Tibial artery (tissue), 4 donors: ENCODE measurements at regions not wholly inside any gene's neighbourhood (a gene's known extent, or its start where the extent isn't known, plus 50 kb on each side); places are given as distances from the start of the nearest gene placed in this dataset.

ENCODE experiments used
- DNase-seq, 2 donors: peaks; one replicate each; pipeline ENCODE4 v3.0.0-alpha.2; 2019
- H3K27ac ChIP-seq, 2 donors: fragments of 200-600 bp; sonication (generic) in 1 of 2; 1 replicate in 1 of 2; 2 replicates in 1 of 2; pipeline ENCODE4 v1.5.1; 2018 to 2019; ENCODE audit warnings: mild to moderate bottlenecking in 1 of 2
- H3K27me3 ChIP-seq, 2 donors: fragments of 200-600 bp; sonication (generic) in 1 of 2; one replicate each; pipeline versions ENCODE4 v1.5.1 to v1.6.0; 2016 to 2019
- H3K36me3 ChIP-seq, 3 donors: fragments of 200-600 bp; sonication (generic) in 2 of 3; one replicate each; pipeline ENCODE4 v1.5.1; 2016 to 2019; ENCODE audit warnings: mild to moderate bottlenecking in 2 of 3
- H3K4me1 ChIP-seq, 4 donors: fragments of 200-600 bp; sonication (generic) in 2 of 4; 1 replicate in 3 of 4; 2 replicates in 1 of 4; pipeline ENCODE4 v1.5.1; 2016 to 2019
- H3K4me3 ChIP-seq, 2 donors: fragments of 200-600 bp; sonication (generic) in 1 of 2; 1 replicate in 1 of 2; 2 replicates in 1 of 2; pipeline ENCODE4 v1.5.1; 2018 to 2019; ENCODE audit warnings: mild to moderate bottlenecking in 2 of 2
- H3K9me3 ChIP-seq, 3 donors: fragments of 200-600 bp; sonication (generic) in 1 of 3; one replicate each; pipeline ENCODE4 v1.5.1; 2016 to 2019
- intact Hi-C: fragments of 100-400 bp; cut with DNase I; formaldehyde crosslinking; loops from one replicate; pipeline ENCODE4 v1.15.0; 2023; ENCODE audit warnings: low total_unique reads
- TF ChIP-seq, protein P1 (sequence below), 2 experiments: fragments of 200-600 bp in 1 of 2; fragments of 450-650 bp in 1 of 2; IDR thresholded peaks; one replicate each; pipeline ENCODE4 v1.5.1; 2017 to 2019; ENCODE audit warnings: antibody characterized with exemption in 2 of 2, mild to moderate bottlenecking in 1 of 2, moderate library complexity in 1 of 2

- H3K27ac ChIP-seq, result peak overlapping the region; percentile 83 to 86
- H3K9me3 ChIP-seq, result no peaks in the 10 kb centered on the region
- H3K4me3 ChIP-seq, result no peak overlapping the region
- TF ChIP-seq, protein P1, sequence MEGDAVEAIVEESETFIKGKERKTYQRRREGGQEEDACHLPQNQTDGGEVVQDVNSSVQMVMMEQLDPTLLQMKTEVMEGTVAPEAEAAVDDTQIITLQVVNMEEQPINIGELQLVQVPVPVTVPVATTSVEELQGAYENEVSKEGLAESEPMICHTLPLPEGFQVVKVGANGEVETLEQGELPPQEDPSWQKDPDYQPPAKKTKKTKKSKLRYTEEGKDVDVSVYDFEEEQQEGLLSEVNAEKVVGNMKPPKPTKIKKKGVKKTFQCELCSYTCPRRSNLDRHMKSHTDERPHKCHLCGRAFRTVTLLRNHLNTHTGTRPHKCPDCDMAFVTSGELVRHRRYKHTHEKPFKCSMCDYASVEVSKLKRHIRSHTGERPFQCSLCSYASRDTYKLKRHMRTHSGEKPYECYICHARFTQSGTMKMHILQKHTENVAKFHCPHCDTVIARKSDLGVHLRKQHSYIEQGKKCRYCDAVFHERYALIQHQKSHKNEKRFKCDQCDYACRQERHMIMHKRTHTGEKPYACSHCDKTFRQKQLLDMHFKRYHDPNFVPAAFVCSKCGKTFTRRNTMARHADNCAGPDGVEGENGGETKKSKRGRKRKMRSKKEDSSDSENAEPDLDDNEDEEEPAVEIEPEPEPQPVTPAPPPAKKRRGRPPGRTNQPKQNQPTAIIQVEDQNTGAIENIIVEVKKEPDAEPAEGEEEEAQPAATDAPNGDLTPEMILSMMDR (IDR thresholded peaks at IDR 0.05), result no peak
- H3K27me3 ChIP-seq, result no peaks in the 10 kb centered on the region
- no peak for DNase-seq
- peaks cover 0 to 28% (median 25%) of the 10 kb centered on the region in 4 donors for H3K4me1 ChIP-seq
- no peaks in the 10 kb centered on the region for H3K36me3 ChIP-seq
- intact Hi-C loops, result loop anchor here (5.0 kb wide), 3 partner anchors 51 to 384 kb away; partner anchors contain the start of gene IRF2BP2
Observed at GRCh38 chr1:234996245-234996757, 132.3 kb downstream of the TOMM20 start.

- DNase-seq, result no peak
- no peaks in the 10 kb centered on the region for H3K27me3 ChIP-seq
- no peak overlapping the region for H3K4me3 ChIP-seq
- intact Hi-C loops, result loop anchor here (5.0 kb wide), 3 partner anchors 53 to 382 kb away; partner anchors contain the start of gene IRF2BP2
- no peaks in the 10 kb centered on the region for H3K9me3 ChIP-seq
- H3K27ac ChIP-seq, result peak overlapping the region; percentile 36 to 46
- peaks cover 0 to 36% (median 29%) of the 10 kb centered on the region in 4 donors for H3K4me1 ChIP-seq
- no peaks in the 10 kb centered on the region for H3K36me3 ChIP-seq
- TF ChIP-seq, protein P1 (IDR thresholded peaks at IDR 0.05), result no peak
Observed at GRCh38 chr1:234994436-234995295, 134.0 kb downstream of the TOMM20 start.

GRCh38 chr1:234992065-234992464 lies 136.6 kb downstream of the TOMM20 start:
- peaks cover 0 to 44% (median 32%) of the 10 kb centered on the region in 4 donors for H3K4me1 ChIP-seq
- no peak for DNase-seq
- H3K9me3 ChIP-seq, result no peaks in the 10 kb centered on the region
- no peaks in the 10 kb centered on the region for H3K27me3 ChIP-seq
- TF ChIP-seq, protein P1 (IDR thresholded peaks at IDR 0.05), result no peak
- H3K27ac ChIP-seq, result no peak overlapping the region
- no peak overlapping the region for H3K4me3 ChIP-seq
- no peaks in the 10 kb centered on the region for H3K36me3 ChIP-seq
- intact Hi-C loops, result no loop called here

DNA sequence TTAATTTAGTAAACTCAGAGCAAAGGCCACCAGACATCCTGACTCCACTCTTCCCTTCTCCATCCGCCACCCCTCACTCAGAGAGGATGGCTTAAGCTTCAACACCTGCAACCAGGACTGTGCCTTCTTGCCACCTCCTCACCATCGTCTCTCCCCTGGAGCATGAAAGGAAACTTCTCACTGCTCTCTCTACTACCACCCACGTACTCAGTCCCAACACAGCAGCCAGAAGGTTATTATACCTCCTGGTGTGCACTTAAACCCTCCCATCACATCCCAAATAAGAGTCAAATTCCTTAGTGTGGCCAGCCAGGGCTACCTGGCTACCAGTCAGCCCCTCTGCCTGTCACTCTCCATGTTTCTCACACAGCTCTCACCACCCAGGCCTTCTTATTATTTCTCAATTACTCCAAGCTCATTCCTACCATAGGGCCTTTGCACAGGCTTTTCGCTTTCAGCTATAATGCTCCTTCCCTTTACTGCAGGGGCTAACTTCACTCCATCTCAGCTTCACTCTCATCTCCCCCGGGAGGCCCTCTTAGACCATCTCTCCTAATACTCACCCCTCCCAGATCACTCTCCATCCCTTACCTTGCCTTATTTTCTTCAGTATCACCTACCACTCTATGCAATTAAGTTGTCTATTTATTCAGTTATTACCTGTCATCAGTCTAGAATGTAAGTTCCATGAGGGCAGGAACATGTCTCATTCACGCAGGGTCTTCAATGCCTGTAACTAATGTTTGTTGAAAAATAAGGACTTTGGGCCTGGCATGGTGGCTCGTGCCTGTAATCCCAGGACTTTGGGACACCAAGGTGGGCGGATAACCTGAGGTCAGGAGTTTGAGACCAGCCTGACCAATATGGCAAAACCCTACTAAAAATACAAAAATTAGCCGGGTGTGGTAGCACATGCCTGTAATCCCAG lies 137.5 kb downstream of the TOMM20 start:
- Histone ChIP-seq H3K36me3 (no peaks in the 10 kb centered on the region), H3K27ac (peak overlapping the region; percentile 87), H3K9me3 (no peaks in the 10 kb centered on the region), H3K4me3 (no peak overlapping the region), H3K4me1 (peaks cover 0 to 44% (median 32%) of the 10 kb centered on the region in 4 donors), H3K27me3 (no peaks in the 10 kb centered on the region)
- TF ChIP-seq, protein P1 (IDR thresholded peaks at IDR 0.05), result no peak
- DNase-seq, result no peak
- intact Hi-C loops, result no loop called here

DNA sequence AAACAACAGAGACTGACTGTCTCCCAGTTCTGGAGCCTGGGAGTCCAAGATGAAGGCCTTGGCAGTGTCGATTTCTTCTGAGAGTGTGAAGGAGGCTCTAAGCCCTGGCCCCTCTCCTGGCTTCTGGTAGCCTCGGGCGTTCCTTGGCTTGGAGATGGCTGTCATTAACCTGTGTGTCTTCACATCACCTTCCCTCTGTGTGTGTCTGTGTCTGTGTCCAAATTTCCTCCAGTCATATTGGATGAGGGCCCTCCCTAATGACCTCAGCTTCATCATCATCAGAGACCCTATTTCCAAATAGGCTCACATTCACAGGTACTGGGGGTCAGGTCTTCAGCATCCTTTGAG lies 138.3 kb downstream of the TOMM20 start:
- peak overlapping the region; percentile 87 for H3K27ac ChIP-seq
- no peak for DNase-seq
- intact Hi-C loops, result no loop called here
- no peaks in the 10 kb centered on the region for H3K27me3 ChIP-seq
- H3K36me3 ChIP-seq, result no peaks in the 10 kb centered on the region
- no peak overlapping the region for H3K4me3 ChIP-seq
- TF ChIP-seq, protein P1 (IDR thresholded peaks at IDR 0.05), result no peak
- H3K4me1 ChIP-seq, result peaks cover 3 to 51% (median 39%) of the 10 kb centered on the region in 4 donors
- H3K9me3 ChIP-seq, result no peaks in the 10 kb centered on the region
